Endothelial cell of umbilical vein (primary cell): ENCODE measurements at regions not wholly inside any gene's neighbourhood (a gene's known extent, or its start where the extent isn't known, plus 50 kb on each side); places are given as distances from the start of the nearest gene placed in this dataset.

Source experiments
- BruUV-seq: library from RNA; stranded (reverse); fragments of 400-500 nt; replicated peaks from 2 replicates; lab custom pipeline; 2021; lab: Mats Ljungman, UMichigan
- CTCF ChIA-PET: fragments of 300-600, 350-600 bp; sonication (Branson Sonifier 250); formaldehyde crosslinking; loops from one replicate; lab custom pipeline; 2021; ENCODE audit warnings: antibody characterized with exemption, inconsistent platforms; lab: Charles Lee
- POLR2A ChIA-PET: fragments of 300-600, 350-600 bp; sonication (Branson Sonifier 250); formaldehyde crosslinking; loops from one replicate; lab custom pipeline; 2021; ENCODE audit warnings: antibody characterized with exemption, inconsistent platforms; lab: Charles Lee
- DNase-seq: peaks from one replicate; pipeline ENCODE4 v3.0.0-alpha.2; 2011; ENCODE audit warnings: low read depth, low spot score
- FAIRE-seq: peaks from 2 replicates; lab custom pipeline; 2011; peaks lifted over from hg19 to GRCh38; lab: Jason Lieb, UNC
- H2AFZ ChIP-seq: 2 replicates; pipeline ENCODE4 v1.6.0; 2012; ENCODE audit warnings: low read depth, low read length, control low read depth, inconsistent platforms
- H3K27ac ChIP-seq: 2 replicates; pipeline ENCODE4 v1.5.1; 2011; ENCODE audit warnings: low read depth, mild to moderate bottlenecking, control low read depth, low read length, moderate library complexity; ENCODE audit not compliant: insufficient read depth
- H3K27me3 ChIP-seq, 2 experiments: 2 replicates each; pipeline versions ENCODE4 v1.6.0 to v1.6.1; 2011; ENCODE audit warnings: low read length in 2 of 2, mixed read lengths in 1 of 2; ENCODE audit not compliant: control insufficient read depth in 2 of 2, insufficient read depth in 2 of 2
- H3K36me3 ChIP-seq, 2 experiments: 2 replicates in 1 of 2; 3 replicates in 1 of 2; pipeline ENCODE4 v1.5.1; 2011; ENCODE audit warnings: low read length in 2 of 2, mild to moderate bottlenecking in 1 of 2, moderate library complexity in 1 of 2; ENCODE audit not compliant: control insufficient read depth in 2 of 2, insufficient read depth in 2 of 2; ENCODE audit errors: extremely low read depth in 1 of 2
- H3K4me1 ChIP-seq: 3 replicates; pipeline ENCODE4 v1.5.1; 2011; ENCODE audit warnings: mild to moderate bottlenecking, low read length; ENCODE audit not compliant: control insufficient read depth, insufficient read depth; ENCODE audit errors: extremely low read depth
- H3K4me2 ChIP-seq: 2 replicates; pipeline ENCODE4 v1.6.1; 2011; ENCODE audit warnings: low read length, control low read depth, mixed read lengths; ENCODE audit not compliant: insufficient read depth
- H3K4me3 ChIP-seq, 3 experiments: fragments of 200-600 bp in 1 of 3; sonication (generic), shearing (Covaris generic) in 1 of 3; replicated peaks in 1 of 3; 2 replicates each; pipeline ENCODE4 v1.5.1; 2011 to 2016; ENCODE audit warnings: control low read depth in 3 of 3, low read length in 3 of 3, mild to moderate bottlenecking in 2 of 3, inconsistent platforms in 1 of 3, low read depth in 1 of 3, moderate library complexity in 1 of 3; ENCODE audit not compliant: insufficient read depth in 1 of 3
- H3K79me2 ChIP-seq: 2 replicates; pipeline ENCODE4 v1.6.0; 2012; ENCODE audit warnings: low read length, inconsistent platforms; ENCODE audit not compliant: control insufficient read depth, insufficient read depth
- H3K9ac ChIP-seq: replicated peaks from 2 replicates; pipeline ENCODE3; 2011; ENCODE audit warnings: low read length, control low read depth; ENCODE audit not compliant: insufficient read depth; ENCODE audit errors: extremely low read depth
- H3K9me1 ChIP-seq: replicated peaks from 3 replicates; pipeline ENCODE4 v1.6.0; 2011; ENCODE audit warnings: mild to moderate bottlenecking, low read length; ENCODE audit not compliant: control insufficient read depth, insufficient read depth; ENCODE audit errors: extremely low read depth
- H3K9me3 ChIP-seq: replicated peaks from 2 replicates; pipeline ENCODE4 v1.5.1; 2012; ENCODE audit warnings: low read length, inconsistent platforms; ENCODE audit not compliant: control insufficient read depth, insufficient read depth
- H4K20me1 ChIP-seq: replicated peaks from 2 replicates; pipeline ENCODE3; 2011; ENCODE audit warnings: mild to moderate bottlenecking, low read length; ENCODE audit not compliant: control insufficient read depth, insufficient read depth; ENCODE audit errors: extremely low read depth
- CTCF ChIP-seq, 2 donors: IDR thresholded peaks; 1 replicate in 1 of 2; 2 replicates in 1 of 2; pipeline ENCODE4 v1.5.1; 2011; ENCODE audit warnings: low read length in 2 of 2, mild to moderate bottlenecking in 2 of 2, moderate library complexity in 2 of 2, control low read depth in 1 of 2, inconsistent platforms in 1 of 2, low read depth in 1 of 2; ENCODE audit not compliant: insufficient read depth in 1 of 2; ENCODE audit errors: extremely low read depth in 1 of 2
- EZH2 ChIP-seq: IDR thresholded peaks from 2 replicates; pipeline ENCODE4 v1.6.1; 2012; ENCODE audit warnings: borderline replicate concordance, low read depth, mild to moderate bottlenecking, moderate library complexity, low read length, inconsistent platforms; ENCODE audit not compliant: severe bottlenecking
- FOS ChIP-seq: IDR thresholded peaks from 2 replicates; pipeline ENCODE4 v1.6.1; 2011; ENCODE audit warnings: mild to moderate bottlenecking, low read length, moderate library complexity, borderline replicate concordance; ENCODE audit not compliant: insufficient read depth
- GATA2 ChIP-seq: IDR thresholded peaks from 2 replicates; pipeline ENCODE4 v1.7.0; 2011; ENCODE audit warnings: low read depth, mild to moderate bottlenecking, moderate library complexity, mixed read lengths, low read length; ENCODE audit not compliant: insufficient read length, insufficient read depth
- JUN ChIP-seq: IDR thresholded peaks from 2 replicates; pipeline ENCODE4 v1.6.1; 2011; ENCODE audit warnings: borderline replicate concordance, low read depth; ENCODE audit not compliant: insufficient read length, insufficient read depth
- MAX ChIP-seq: IDR thresholded peaks from 2 replicates; pipeline ENCODE4 v1.6.1; 2011; ENCODE audit not compliant: insufficient read depth, insufficient read length
- MYC ChIP-seq: IDR thresholded peaks from one replicate; pipeline ENCODE4 v1.6.1; 2011; ENCODE audit warnings: mild to moderate bottlenecking, low read depth, low read length
- POLR2A ChIP-seq: IDR thresholded peaks from 2 replicates; pipeline ENCODE4 v1.6.1; 2012; ENCODE audit warnings: low read depth, mild to moderate bottlenecking, control low read depth, low read length
- POLR2AphosphoS5 ChIP-seq: IDR thresholded peaks from 2 replicates; pipeline ENCODE4 v1.6.1; 2012; ENCODE audit warnings: low read depth, mild to moderate bottlenecking, control low read depth, low read length, moderate library complexity; ENCODE audit not compliant: insufficient read depth
- dilution Hi-C: fragments of 300-500 bp; cut with MboI; formaldehyde crosslinking; loops from one replicate; pipeline ENCODE4 v1.15.0; 2019; ENCODE audit warnings: low sequenced_read_pairs; ENCODE audit not compliant: extremely low pct_ligation_motif_present
- intact Hi-C: fragments of 100-400 bp; cut with micrococcal nuclease; formaldehyde crosslinking; loops from one replicate; pipeline ENCODE4 v1.10.0; 2022

GRCh38 chr9:118659011-118659410 is 710.2 kb downstream of the BRINP1 start:
- no peak for DNase-seq
- Histone ChIP-seq H3K9me1 (no peaks in the 10 kb centered on the region), H2AFZ (no peak overlapping the region), H3K4me3 (no peak overlapping the region), H3K9ac (no peak overlapping the region), H3K9me3 (no peaks in the 10 kb centered on the region), H3K4me1 (no peaks in the 10 kb centered on the region), H3K4me2 (no peak overlapping the region), H3K36me3 (no peaks in the 10 kb centered on the region), H3K27me3 (no peaks in the 10 kb centered on the region), H3K79me2 (no peaks in the 10 kb centered on the region), H4K20me1 (no peaks in the 10 kb centered on the region), H3K27ac (no peak overlapping the region)
- dilution Hi-C loops (no loop called here), intact Hi-C loops (no loop called here)
- CTCF ChIA-PET, result no interaction called here
- FAIRE-seq, result no peak
- no TSS peak for BruUV-seq
- no peak for TF ChIP-seq MAX
- no peak for TF ChIP-seq GATA2
- TF ChIP-seq POLR2A, result no peak
- no peak for TF ChIP-seq MYC
- TF ChIP-seq CTCF (IDR thresholded peaks at IDR 0.05; ENCODE audit: extremely low read depth in 1 of 2, insufficient read depth in 1 of 2, low read depth in 1 of 2, low read length in 2 of 2), result no peak
- TF ChIP-seq EZH2, result no peak
- no peak for TF ChIP-seq FOS
- TF ChIP-seq POLR2AphosphoS5, result no peak
- no peak for TF ChIP-seq JUN
- POLR2A ChIA-PET, result no interaction called here
